HepG2 (cell line): ENCODE measurements at regions not wholly inside any gene's neighbourhood (a gene's known extent, or its start where the extent isn't known, plus 50 kb on each side); places are given as distances from the start of the nearest gene placed in this dataset.

Source experiments
- ATAC-seq: fragments of 200-7000 bp; cut with Tn5 transposase; 3 replicates; pipeline ENCODE4 v1.9.1; 2020; ENCODE audit warnings: mild to moderate bottlenecking, moderate library complexity
- BruUV-seq: library from RNA; stranded (reverse); fragments of 400-500 nt; replicated peaks from 2 replicates; lab custom pipeline; 2021; lab: Mats Ljungman, UMichigan
- CTCF ChIA-PET: fragments of 300-600 bp; formaldehyde crosslinking; extraction: SDS; loops from one replicate; lab custom pipeline; 2021; ENCODE audit warnings: low total read pairs, inconsistent platforms, low intra/inter-chr PET ratio; lab: Yijun Ruan, JAX
- POLR2A ChIA-PET: fragments of 350-600 bp; sonication (Branson Sonifier 250); formaldehyde crosslinking; loops from one replicate; lab custom pipeline; 2020; ENCODE audit warnings: antibody characterized with exemption, inconsistent platforms; lab: Yijun Ruan, JAX
- DNase-seq: peaks from one replicate; pipeline ENCODE4 v3.0.0-alpha.2; 2015; ENCODE audit warnings: low spot score
- FAIRE-seq: peaks from 3 replicates; lab custom pipeline; 2011; peaks lifted over from hg19 to GRCh38; lab: Jason Lieb, UNC
- H2AFZ ChIP-seq: one replicate; pipeline ENCODE4 v1.6.1; 2011; ENCODE audit warnings: low read length, inconsistent platforms
- H3K27ac ChIP-seq: fragments of 300-600 bp; 3 replicates; pipeline ENCODE4 v1.8.0; 2011; ENCODE audit warnings: mixed run types, mild to moderate bottlenecking, mixed read lengths, low read length, inconsistent platforms; ENCODE audit not compliant: insufficient read depth; ENCODE audit errors: extremely low read length
- H3K27me3 ChIP-seq, 2 experiments: fragments of 200-600 bp in 1 of 2; 2 replicates in 1 of 2; 3 replicates in 1 of 2; pipeline versions ENCODE4 v1.6.0 to v1.8.0; 2011; ENCODE audit warnings: low read length in 2 of 2, mild to moderate bottlenecking in 2 of 2, moderate library complexity in 2 of 2, inconsistent platforms in 1 of 2; ENCODE audit not compliant: insufficient read depth in 2 of 2, control insufficient read depth in 1 of 2
- H3K36me3 ChIP-seq, 2 experiments: fragments of 200-600 bp in 1 of 2; replicated peaks in 1 of 2; 2 replicates in 1 of 2; 3 replicates in 1 of 2; pipeline versions ENCODE4 v1.5.1 to v1.8.0; 2011; ENCODE audit warnings: low read length in 2 of 2, inconsistent platforms in 1 of 2; ENCODE audit not compliant: insufficient read depth in 2 of 2, control insufficient read depth in 1 of 2
- H3K4me1 ChIP-seq: 2 replicates; pipeline ENCODE4 v1.5.1; 2012; ENCODE audit warnings: low read length, inconsistent platforms; ENCODE audit not compliant: insufficient read depth
- H3K4me2 ChIP-seq: 2 replicates; pipeline ENCODE4 v1.6.0; 2011; ENCODE audit warnings: low read depth, low read length, inconsistent platforms
- H3K4me3 ChIP-seq, 3 experiments: fragments of 200-600 bp in 1 of 3; sonication (generic), shearing (Covaris generic) in 1 of 3; replicated peaks in 1 of 3; 2 replicates each; pipeline ENCODE4 v1.5.1; 2011 to 2016; ENCODE audit warnings: low read length in 3 of 3, inconsistent platforms in 2 of 3, low read depth in 2 of 3, mild to moderate bottlenecking in 2 of 3, control low read depth in 1 of 3, mixed read lengths in 1 of 3; ENCODE audit not compliant: insufficient read depth in 1 of 3
- H3K79me2 ChIP-seq: one replicate; pipeline ENCODE4 v1.6.1; 2011; ENCODE audit warnings: low read length, inconsistent platforms; ENCODE audit not compliant: insufficient read depth
- H3K9ac ChIP-seq: 2 replicates; pipeline ENCODE4 v1.6.0; 2011; ENCODE audit warnings: mild to moderate bottlenecking, low read depth, low read length, inconsistent platforms; ENCODE audit not compliant: insufficient read depth
- H3K9me3 ChIP-seq: 2 replicates; pipeline ENCODE4 v1.5.1; 2012; ENCODE audit warnings: mild to moderate bottlenecking, low read length
- H4K20me1 ChIP-seq: 2 replicates; pipeline ENCODE4 v1.6.0; 2011; ENCODE audit warnings: inconsistent platforms, mild to moderate bottlenecking, low read length, moderate library complexity; ENCODE audit not compliant: insufficient read depth
- PAX8 ChIP-seq: sonication (generic); formaldehyde crosslinking; IDR thresholded peaks from 2 replicates; pipeline ENCODE4 v1.8.0; 2022; ENCODE audit warnings: mild to moderate bottlenecking, missing genetic modification reagents, borderline replicate concordance
- SCMH1 ChIP-seq: sonication (generic); formaldehyde crosslinking; IDR thresholded peaks from 2 replicates; pipeline ENCODE4 v1.9.0; 2021; ENCODE audit warnings: missing genetic modification reagents, mild to moderate bottlenecking, borderline replicate concordance
- ZKSCAN5 ChIP-seq: sonication (generic); formaldehyde crosslinking; IDR thresholded peaks from 2 replicates; pipeline ENCODE4 v1.5.1; 2020; ENCODE audit warnings: mild to moderate bottlenecking, missing genetic modification reagents
- ZNF329 ChIP-seq: sonication (generic); formaldehyde crosslinking; IDR thresholded peaks from 2 replicates; pipeline ENCODE4 v1.9.0; 2021; ENCODE audit warnings: low read depth, mild to moderate bottlenecking, missing genetic modification reagents
- WGBS: methylation state at CpG from one replicate; pipeline ENCODE4 v1.1.6; 2017; ENCODE audit warnings: low lambda C conversion rate; 5-methylcytosine and 5-hydroxymethylcytosine counted together
- in situ Hi-C: cut with HindIII; loops from 2 replicates; pipeline ENCODE4 v1.10.0; 2017; ENCODE audit warnings: low pct_unique_long_range_greater_than_20kb; ENCODE audit not compliant: extremely low pct_ligation_motif_present
- intact Hi-C: fragments of 100-400 bp; cut with micrococcal nuclease; formaldehyde crosslinking; loops from one replicate; pipeline ENCODE4 v1.10.0; 2022; ENCODE audit not compliant: unreplicated experiment
- TF ChIP-seq, protein P1 (sequence below): fragments of 450-650 bp; IDR thresholded peaks from 2 replicates; pipeline ENCODE4 v1.6.1; 2017; ENCODE audit warnings: mild to moderate bottlenecking
- TF ChIP-seq, protein P2 (sequence below): sonication (generic); formaldehyde crosslinking; IDR thresholded peaks from 2 replicates; pipeline ENCODE4 v1.5.1; 2020; ENCODE audit warnings: missing genetic modification reagents, mild to moderate bottlenecking, borderline replicate concordance

DNA sequence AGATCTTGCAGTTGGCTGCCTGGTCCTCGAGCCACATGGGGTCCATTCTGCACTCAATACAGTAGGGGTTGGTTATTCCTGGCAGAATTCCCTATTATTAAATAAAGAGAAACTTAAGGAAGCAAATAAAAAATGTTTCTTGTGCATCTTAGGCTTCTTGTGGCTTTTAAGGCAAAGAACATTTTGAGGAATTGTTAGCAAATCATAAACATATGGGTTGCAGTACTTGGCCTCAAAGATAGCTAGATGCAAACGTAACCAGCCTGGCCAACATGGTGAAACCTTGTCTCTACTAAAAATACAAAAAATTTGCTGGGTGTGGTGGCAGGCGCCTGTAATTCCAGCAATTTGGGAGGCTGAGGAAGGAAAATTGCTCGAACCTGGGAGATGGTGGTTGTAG, 50.8 kb upstream of the KCNA5 start:
- 6% methylated on average over 4 of the region's 4 CpGs for WGBS
- FAIRE-seq (no peak), ATAC-seq (no peak), DNase-seq (no peak)
- no peaks in the 10 kb centered on the region for H3K9me3 ChIP-seq
- CTCF ChIA-PET = no interaction called here
- no peak overlapping the region for H2AFZ ChIP-seq
- H3K27ac ChIP-seq = no peak overlapping the region
- BruUV-seq = no TSS peak
- in situ Hi-C loops (no loop called here), intact Hi-C loops (no loop called here)
- no peaks in the 10 kb centered on the region for H3K4me1 ChIP-seq
- H3K27me3 ChIP-seq = peaks cover 1 to 13% of the 10 kb centered on the region in 2 experiments; a peak in 2 of 5 replicates
- no peak overlapping the region for H3K4me3 ChIP-seq
- TF ChIP-seq ZKSCAN5 (CRISPR knock-in tag) = no peak
- TF ChIP-seq SCMH1 (CRISPR knock-in tag) = no peak
- TF ChIP-seq PAX8 (CRISPR knock-in tag) = no peak
- TF ChIP-seq, protein P1, sequence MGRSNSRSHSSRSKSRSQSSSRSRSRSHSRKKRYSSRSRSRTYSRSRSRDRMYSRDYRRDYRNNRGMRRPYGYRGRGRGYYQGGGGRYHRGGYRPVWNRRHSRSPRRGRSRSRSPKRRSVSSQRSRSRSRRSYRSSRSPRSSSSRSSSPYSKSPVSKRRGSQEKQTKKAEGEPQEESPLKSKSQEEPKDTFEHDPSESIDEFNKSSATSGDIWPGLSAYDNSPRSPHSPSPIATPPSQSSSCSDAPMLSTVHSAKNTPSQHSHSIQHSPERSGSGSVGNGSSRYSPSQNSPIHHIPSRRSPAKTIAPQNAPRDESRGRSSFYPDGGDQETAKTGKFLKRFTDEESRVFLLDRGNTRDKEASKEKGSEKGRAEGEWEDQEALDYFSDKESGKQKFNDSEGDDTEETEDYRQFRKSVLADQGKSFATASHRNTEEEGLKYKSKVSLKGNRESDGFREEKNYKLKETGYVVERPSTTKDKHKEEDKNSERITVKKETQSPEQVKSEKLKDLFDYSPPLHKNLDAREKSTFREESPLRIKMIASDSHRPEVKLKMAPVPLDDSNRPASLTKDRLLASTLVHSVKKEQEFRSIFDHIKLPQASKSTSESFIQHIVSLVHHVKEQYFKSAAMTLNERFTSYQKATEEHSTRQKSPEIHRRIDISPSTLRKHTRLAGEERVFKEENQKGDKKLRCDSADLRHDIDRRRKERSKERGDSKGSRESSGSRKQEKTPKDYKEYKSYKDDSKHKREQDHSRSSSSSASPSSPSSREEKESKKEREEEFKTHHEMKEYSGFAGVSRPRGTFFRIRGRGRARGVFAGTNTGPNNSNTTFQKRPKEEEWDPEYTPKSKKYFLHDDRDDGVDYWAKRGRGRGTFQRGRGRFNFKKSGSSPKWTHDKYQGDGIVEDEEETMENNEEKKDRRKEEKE = no peak
- no peak for TF ChIP-seq ZNF329 (CRISPR knock-in tag)
- TF ChIP-seq, protein P2, sequence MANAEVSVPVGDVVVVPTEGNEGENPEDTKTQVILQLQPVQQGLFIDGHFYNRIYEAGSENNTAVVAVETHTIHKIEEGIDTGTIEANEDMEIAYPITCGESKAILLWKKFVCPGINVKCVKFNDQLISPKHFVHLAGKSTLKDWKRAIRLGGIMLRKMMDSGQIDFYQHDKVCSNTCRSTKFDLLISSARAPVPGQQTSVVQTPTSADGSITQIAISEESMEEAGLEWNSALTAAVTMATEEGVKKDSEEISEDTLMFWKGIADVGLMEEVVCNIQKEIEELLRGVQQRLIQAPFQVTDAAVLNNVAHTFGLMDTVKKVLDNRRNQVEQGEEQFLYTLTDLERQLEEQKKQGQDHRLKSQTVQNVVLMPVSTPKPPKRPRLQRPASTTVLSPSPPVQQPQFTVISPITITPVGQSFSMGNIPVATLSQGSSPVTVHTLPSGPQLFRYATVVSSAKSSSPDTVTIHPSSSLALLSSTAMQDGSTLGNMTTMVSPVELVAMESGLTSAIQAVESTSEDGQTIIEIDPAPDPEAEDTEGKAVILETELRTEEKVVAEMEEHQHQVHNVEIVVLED = no peak
- no peaks in the 10 kb centered on the region for H4K20me1 ChIP-seq
- no peaks in the 10 kb centered on the region for H3K36me3 ChIP-seq
- no peaks in the 10 kb centered on the region for H3K79me2 ChIP-seq
- POLR2A ChIA-PET = no interaction called here
- H3K4me2 ChIP-seq = no peak overlapping the region
- H3K9ac ChIP-seq = no peak overlapping the region
